ENCODE measurements at regions not wholly inside any gene's neighbourhood (a gene's known extent, or its start where the extent isn't known, plus 50 kb on each side); places are given as distances from the start of the nearest gene placed in this dataset.

GRCh38 chr3:103342205-103342731, 907.5 kb downstream of the ZPLD1 start:
- DNase-seq: no peak

GRCh38 chr3:103349760-103350159, 914.9 kb downstream of the ZPLD1 start:
- no peak for DNase-seq

GRCh38 chr3:103365467-103365866, 930.7 kb downstream of the ZPLD1 start:
- no peak for DNase-seq

- DNase-seq: no peak
Measured at GRCh38 chr3:103367481-103367880, 932.7 kb downstream of the ZPLD1 start.

GRCh38 chr3:103371411-103371810, 936.6 kb downstream of the ZPLD1 start:
- no peak for DNase-seq

GRCh38 chr3:103372031-103372430, 937.2 kb downstream of the ZPLD1 start:
- DNase-seq: no peak

GRCh38 chr3:103380391-103380790, 945.6 kb downstream of the ZPLD1 start:
- no peak for DNase-seq

- DNase-seq: no peak
Measured at GRCh38 chr3:103381296-103382079, 946.7 kb downstream of the ZPLD1 start.

- DNase-seq: no peak
Measured at GRCh38 chr3:103385961-103386656, 951.3 kb downstream of the ZPLD1 start.

GRCh38 chr3:103388214-103388613, 953.4 kb downstream of the ZPLD1 start:
- peak; percentile 1 for DNase-seq

- DNase-seq: no peak
Measured at GRCh38 chr3:103389356-103389755, 954.5 kb downstream of the ZPLD1 start.

- DNase-seq: no peak
Measured at GRCh38 chr3:103393395-103394186, 958.8 kb downstream of the ZPLD1 start.

GRCh38 chr3:103403191-103403590, 968.4 kb downstream of the ZPLD1 start:
- DNase-seq: no peak

GRCh38 chr3:103406320-103406850, 971.6 kb downstream of the ZPLD1 start:
- DNase-seq: no peak

- no peak for DNase-seq
Measured at GRCh38 chr3:103410231-103410630, 975.4 kb downstream of the ZPLD1 start.

- DNase-seq: no peak
Measured at GRCh38 chr3:103421460-103421859, 986.6 kb downstream of the ZPLD1 start.

- DNase-seq: no peak
Measured at GRCh38 chr3:103437883-103438282, 1003.1 kb downstream of the ZPLD1 start.

GRCh38 chr3:103440539-103441203, 1005.9 kb downstream of the ZPLD1 start:
- DNase-seq: no peak

- peak; percentile 14 for DNase-seq
Measured at GRCh38 chr3:103446953-103447629, 1012.3 kb downstream of the ZPLD1 start.

- no peak for DNase-seq
Measured at GRCh38 chr3:103453152-103453551, 1018.3 kb downstream of the ZPLD1 start.

- DNase-seq: no peak
Measured at GRCh38 chr3:103459815-103460214, 1025.0 kb downstream of the ZPLD1 start.
